ENCODE measurements at regions not wholly inside any gene's neighbourhood (a gene's known extent, or its start where the extent isn't known, plus 50 kb on each side); places are given as distances from the start of the nearest gene placed in this dataset.

DNA sequence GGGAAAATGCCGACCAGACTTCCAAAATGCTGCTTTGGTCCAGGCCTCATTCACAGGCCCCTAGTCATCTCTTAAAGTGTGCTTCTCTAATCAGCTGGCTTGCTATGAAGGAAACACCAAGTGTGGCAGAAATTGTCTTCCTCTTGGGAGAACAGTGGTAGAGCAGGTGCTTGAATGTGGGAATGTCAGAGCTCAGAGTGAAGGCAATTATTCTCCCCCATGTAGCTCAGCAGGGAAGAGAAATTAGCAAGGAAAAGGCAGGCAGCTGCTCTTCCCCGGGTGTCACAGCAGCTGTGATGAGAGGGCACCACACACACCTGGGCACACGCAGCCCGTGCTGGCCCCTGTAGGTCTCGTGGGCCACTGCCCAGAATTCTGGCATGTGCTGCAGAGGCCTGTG is 358.5 kb downstream of the WDR72 start:
- no peak for DNase-seq (ENCODE audit: low spot score)

DNA sequence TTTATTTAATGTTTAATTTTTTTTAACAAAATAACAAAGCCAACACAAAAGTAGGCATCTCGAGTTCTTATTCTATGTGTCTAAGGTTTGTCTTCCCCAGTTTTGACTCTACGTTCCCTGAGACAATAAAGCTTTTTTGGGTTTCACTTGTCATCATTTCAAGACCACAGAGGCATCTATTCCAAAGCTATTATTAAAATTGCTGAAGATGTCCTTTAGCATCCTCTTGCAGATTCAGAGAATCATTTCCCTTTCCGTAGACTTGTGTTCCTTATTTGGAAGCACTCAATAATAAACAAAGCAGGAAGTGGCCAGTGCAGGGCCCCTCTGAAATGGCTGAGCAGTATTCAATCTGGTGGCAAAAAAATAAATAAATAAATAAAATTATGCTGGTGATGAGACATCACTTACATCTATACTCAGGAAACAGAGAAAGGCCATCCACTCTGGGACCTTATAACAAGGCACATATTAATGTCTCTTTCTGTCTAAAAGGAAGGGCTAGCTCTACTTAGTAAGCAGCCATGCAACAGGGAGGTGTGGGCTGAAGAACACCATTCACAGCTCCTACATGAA is 362.3 kb downstream of the WDR72 start:
- DNase-seq (ENCODE audit: low spot score): no peak

DNA sequence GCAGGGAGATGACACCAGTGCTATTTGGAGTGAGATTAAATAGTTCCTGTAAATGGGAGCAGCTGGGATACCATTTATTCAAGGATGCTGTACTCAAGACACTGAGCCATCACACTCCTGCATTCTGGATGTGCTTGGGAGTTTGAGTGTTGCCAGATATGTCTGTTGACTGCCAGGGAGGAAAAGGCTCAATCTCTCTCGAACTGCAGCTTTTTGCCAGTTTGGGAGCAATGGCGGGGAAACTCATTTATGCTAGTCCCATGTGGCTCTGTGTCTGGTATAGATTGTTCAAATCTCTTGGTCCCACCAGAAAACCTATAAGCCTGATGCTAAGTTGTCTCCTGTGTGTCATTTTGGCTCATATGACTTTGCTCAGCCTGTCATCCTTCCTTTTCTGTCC is 363.6 kb downstream of the WDR72 start:
- no peak for DNase-seq (ENCODE audit: low spot score)

DNA sequence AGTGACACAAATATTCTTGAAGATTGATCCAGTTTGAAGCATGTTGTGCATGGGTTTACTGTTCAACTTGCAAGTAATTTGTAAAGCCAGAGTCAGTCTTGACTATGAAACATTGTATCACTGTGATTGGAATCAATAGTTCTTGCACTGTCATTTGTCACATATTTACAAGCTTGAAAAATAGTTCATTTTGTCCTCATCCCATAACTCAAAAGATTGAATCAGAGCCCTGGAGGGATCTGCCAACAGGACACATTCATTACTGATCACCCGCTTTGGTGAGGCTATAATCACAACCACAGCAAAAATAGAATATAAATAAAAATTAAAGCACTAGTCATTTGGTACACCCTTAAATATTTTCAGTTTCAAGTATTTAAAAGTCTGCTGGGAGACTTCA is 368.9 kb downstream of the WDR72 start:
- no peak for DNase-seq (ENCODE audit: low spot score)

DNA sequence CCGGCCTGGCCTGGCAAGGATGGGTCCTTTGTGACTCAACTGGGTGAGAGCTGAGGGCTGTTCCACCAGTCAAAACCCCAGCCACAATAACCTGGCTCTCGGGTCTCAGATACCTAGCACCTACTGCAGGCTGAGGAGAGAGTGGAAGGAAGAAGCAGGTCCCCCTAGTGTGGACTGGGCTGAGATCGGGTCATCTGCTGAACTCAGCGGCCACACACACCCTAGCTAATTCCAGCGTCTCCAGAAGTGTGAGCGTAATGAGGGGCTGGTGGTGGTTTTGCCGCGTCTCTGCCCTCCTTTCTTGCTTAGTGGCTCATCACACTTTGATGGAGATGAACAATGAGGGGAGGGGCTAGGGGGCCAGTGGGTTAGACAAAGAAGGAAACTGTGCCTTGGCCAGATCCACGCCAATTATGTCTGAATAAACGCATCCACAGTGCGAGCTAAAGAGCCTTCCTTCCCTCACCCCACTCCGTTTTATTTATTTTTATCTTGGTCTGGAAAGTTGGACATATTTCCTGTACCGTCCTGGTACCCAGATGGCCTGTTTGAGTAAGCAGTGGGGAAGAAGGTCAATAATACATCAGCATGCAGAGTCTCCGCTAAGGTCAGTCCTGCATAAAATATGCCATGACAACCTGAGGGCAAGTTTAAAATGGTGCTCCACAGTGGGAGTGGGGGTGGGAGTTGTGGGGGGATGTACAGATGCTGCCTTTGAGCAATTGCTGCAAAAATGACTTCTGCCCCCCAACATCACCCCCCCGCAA is 370.0 kb downstream of the WDR72 start:
- no peak for DNase-seq (ENCODE audit: low spot score)

DNA sequence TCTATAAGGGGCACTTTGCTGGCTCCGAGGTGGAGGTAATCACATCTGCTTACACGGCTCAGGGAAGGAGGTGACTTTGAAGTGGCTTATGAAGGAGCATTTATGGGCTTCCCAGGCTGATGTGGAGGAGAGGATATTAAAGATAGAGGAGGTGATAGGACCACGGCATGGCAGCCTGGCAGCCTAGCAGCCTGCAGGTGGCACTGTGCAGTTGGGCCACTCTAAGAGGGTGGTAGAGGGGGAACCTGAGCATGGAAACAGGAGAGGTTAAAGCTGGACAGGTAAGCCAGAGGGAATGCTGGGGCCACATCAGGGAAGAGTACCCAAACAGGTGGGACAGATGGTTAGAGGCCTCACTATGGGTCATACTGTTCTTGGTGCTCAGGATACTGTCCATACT is 375.0 kb downstream of the WDR72 start:
- DNase-seq (ENCODE audit: low spot score): no peak

DNA sequence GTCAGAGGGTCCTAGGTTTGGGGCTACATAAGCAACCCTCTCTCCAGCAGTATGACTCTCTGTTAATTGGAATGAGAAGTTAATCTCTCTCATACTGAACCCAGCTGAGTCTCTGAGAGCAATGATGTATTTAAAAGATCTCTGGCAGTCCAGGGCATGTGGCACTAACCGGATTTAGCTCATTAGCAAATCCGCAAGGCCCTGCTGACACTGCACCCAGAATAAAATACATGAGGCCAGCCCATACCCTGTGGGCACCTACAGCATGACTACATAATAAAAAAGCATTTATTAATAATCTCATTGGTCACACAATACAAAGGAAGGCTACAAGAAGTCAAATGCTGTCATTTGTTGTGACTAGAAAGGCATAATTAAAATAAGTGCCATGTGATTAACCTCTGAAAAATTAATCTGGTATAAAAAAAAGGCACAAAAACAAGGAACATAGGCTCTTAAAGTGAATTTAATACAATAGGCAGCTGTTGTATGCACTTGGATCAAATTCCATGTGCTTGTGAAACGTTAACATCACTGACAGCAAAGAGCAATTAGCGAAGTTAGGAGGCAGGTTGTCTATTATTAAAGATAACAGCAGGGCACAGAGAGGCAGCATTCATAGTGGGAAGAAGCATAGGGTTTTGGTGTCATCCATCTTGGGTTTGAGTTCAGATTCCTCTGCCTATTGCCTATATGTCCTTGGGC is 381.2 kb downstream of the WDR72 start:
- no peak for DNase-seq (ENCODE audit: low spot score)

DNA sequence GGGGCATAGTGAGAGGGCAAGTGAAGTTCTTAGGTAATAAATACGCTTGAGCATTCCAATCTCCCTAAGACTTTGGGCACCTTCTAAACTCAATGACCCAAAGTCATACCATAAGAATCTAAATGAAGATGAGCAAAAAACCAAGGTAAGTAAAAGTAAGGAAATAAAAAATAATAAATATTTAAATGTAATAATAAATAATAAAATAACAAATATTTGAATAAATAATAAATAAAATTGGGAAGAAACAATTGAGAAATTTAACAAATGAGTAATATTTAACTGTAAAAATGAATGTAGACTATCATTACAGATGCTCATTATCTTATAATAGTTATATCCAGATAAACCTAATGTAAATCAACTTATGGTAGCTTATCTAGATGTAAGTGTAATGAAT is 391.7 kb downstream of the WDR72 start:
- no peak for DNase-seq (ENCODE audit: low spot score)

DNA sequence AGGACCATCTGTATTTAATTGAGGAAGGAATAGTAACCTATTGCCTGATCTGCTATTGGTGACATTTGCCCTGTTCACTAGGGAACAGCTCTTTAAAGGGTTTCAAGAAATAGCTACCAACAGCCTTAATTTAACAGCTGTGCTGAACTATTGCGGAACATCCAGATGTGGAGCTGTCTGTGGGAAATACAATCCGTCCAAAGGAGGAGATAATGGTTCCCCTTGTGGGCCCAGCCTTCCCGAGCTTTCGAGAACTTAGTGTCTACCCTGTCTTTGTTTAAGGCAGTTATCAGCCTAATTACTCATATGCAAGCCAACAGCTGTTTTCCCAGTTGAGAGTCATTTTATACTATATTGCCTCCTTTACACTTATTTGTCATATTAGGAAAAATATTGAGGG is 398.6 kb downstream of the WDR72 start:
- no peak for DNase-seq (ENCODE audit: low spot score)

DNA sequence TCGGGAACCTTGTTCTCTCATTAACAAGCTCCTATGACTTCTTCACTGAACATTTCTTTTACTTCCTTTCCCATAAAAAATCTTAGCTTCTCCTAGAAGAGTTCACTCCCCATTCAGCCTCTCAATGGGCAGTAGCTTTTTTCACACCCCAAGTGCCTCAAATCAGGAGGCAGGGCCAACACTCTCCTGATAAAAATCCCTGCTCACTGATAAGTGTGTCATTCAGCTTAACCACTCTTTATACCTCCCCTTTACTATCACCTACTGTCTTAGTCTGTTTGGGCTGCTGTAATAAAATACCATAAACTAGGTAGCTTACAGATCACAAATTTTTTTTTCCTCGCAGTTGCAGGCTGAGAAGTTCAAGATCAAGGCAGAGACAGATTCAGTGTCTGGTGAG is 400.4 kb downstream of the WDR72 start:
- DNase-seq (ENCODE audit: low spot score): no peak

DNA sequence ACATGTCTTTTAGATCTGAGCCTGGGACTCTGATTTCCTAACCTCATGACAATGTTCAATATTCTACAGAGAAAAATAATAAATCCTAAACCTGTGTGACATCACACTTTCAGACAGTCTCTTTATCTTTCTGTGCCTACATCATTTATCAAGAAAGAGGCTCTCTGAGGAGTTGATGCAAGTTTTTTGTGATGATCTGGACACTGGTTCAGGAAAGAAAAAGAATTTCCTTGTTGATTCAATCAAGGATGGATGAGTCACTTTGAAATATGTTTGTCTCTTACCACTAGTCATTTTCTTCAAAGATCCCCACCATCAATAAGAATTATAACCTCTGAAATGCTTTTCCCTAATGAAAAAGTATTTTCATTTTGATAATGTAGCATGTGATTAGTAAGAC is 404.6 kb downstream of the WDR72 start:
- DNase-seq (ENCODE audit: low spot score): no peak

DNA sequence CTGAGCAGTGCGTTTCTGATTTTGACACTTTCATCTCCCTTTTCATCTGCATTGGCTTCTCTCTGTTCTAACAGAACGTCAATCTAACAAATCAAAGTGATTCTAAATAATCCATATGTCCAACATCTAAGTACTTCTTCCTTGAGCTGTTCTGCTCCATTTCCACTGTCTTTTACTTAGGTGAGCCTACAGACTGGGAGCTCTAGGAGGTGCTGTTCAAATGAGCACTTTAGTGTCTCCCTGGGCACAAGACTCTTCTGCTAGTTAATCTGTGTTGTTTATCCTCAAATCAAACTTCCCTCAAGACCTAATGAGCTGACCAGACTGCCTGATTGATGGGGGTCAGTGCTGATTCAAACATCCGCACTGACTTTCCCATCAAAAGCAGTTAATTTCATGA is 408.1 kb downstream of the WDR72 start:
- no peak for DNase-seq (ENCODE audit: low spot score)

DNA sequence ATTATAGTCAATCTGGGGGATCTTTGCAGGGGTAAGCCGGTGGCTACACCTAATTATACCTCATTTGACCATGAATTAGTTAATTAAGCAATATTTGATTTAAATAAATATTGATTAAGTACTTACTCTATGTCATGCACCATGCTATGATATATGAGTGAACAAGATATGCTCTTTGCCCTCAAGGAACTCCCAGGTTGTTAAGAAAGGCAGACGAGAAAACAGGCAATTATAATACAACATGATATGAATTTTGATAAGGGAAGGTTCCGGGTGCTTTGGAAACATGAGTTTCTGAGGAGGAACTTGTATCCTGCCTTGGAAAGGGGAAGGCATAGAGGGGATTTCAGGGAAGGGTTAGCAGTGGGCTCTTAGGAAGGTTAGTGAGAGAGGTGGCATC is 412.9 kb downstream of the WDR72 start:
- no peak for DNase-seq (ENCODE audit: low spot score)

DNA sequence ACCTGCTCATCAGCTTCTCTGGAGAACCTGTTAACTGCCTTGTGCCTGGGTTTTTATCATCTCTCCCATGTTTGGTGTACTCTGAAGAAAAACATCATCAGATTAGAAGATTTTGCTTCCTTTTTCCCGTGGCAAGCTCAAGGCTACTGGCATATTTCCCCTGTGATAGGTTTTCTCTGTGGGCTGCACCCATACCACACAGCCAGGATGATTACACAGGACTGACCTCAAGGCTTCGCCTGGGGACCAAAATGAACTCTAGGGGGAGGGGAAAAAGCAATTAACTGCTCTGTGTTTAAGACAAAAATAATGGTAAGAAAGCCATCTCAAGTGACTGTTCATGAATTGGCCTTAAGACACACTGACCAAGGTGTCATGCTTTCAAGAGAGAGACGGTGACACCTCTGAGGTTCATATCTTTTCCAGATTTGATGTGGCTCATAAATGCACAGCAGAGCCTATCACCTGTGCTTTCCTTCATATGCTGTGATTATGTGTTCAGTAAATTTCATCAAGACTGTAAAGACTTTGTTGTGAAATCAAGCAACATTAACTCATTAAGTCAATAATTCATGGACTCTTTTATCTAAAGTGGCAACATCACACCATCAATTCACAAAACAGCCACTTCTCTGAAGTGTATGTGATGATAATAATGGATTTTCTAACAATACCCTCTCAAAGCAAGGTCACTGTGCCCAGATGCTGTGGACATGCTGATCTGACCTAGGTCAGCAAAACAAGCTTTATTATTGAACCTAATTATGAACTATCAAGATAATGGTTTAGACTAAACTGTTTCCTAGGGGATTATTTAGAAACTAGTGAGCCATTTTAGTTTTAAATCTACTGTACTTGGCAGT is 427.9 kb downstream of the WDR72 start:
- no peak for DNase-seq (ENCODE audit: low spot score)

DNA sequence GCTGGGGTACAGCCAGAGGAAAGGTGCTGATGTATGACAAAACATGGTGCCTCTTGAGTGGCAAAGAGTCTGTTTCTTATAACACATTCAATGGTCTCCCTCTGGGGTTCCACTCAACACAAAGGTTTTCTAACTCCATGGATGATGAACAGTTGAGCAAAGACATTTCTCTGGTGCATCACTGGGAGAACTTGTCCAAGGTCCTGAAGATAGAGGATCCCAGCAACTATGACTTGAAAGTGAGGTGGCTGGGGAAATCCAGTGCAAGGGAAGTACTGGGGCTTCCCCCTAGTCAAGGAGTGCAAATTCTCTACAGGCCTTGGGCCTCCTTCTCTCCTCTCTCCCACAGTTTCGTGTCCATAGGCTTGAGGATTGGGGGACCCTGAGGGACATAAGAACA is 431.1 kb downstream of the WDR72 start:
- no peak for DNase-seq (ENCODE audit: low spot score)

DNA sequence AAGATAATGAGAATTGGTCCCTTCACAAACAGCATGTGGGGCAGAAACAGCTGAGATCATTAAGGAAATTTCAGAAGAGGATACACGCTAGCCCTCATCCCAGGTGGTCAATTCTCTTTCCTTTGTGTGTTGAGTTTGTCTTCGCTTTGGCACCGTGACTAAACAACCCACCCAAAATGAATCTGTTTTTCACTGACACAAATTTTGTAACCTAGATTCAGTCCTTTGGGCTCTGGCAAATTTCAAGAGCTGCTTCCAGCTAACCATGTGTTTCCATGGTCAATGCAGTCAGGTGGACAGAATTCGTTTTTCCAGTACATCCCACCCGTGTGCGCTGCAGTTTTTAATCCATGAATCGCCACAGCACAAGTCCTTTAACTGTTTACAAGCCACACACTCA is 435.4 kb downstream of the WDR72 start:
- DNase-seq (ENCODE audit: low spot score): no peak

DNA sequence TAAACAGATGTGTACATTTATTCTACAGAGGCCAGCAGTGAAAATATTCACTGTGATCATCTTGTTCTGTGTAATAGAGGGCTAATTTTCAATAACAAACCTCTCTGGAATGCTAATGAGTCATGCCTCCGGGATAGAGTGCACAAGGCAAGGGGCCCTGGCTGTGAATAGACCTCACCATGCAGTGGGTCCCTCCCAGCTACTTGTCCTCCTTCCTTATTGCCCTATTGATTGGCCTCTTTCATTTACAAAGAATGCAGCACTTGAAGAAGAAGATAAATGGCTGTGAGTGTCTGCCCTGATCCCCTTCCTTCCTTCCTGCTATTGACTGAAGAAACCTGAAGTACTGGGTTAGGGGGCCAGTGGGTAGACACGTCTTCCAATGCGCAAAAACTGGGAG is 436.3 kb downstream of the WDR72 start:
- no peak for DNase-seq (ENCODE audit: low spot score)

DNA sequence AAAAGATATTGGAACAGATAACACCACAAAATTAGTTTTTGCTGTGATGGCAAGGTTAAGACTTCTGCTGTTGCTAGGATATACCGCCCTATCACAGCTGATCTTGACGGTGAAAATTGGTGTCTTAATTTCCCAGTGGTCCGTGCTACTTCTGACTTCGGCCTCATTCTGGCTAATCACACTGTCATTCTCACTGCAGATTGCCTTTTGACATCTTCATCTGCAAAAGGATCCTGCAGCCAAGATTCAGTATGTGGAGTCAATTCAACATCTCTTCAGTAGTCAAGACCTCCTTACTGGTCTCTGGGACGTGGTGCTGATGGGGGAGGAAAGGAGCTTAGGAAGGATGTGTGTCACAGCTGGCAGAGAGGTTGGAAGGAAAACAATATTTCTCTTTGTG is 438.6 kb downstream of the WDR72 start:
- no peak for DNase-seq (ENCODE audit: low spot score)

DNA sequence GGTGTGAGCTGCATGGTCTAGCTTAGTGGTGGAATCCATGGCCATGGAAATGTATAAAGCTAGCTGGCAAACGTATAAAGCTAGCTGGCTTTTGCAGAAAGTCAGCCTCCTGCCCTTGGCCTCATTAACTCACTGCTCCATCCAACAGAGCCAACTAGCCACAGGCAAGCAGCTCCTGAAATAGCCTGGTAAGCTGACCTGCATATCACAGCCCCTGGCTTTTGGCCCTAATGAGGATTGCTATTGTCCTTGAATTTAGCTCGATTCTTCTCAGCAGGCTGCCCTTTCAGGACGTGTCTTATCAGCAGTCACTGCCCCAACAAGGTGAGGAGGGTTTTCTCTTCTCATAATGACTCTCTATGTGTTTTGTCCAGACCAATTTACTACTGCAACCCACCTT is 446.8 kb downstream of the WDR72 start:
- DNase-seq (ENCODE audit: low spot score): no peak

DNA sequence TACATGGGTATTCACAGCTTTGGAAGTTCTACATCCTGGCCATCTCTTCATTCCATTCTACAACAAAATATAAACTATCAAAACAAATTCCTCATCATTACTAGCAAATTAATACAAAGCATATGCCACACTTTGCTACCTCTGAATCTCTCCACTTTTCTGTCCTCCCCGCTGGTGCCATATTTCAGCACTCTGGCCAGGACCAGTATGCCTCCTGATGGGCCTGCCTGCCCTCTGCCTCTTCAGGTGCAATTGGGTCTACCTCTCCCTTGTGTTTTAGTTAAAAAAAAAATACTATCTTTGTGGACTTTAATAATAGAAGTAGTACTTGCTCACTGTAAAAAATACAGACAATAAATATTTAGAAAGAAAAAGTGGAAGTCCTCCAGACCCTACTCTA is 448.8 kb downstream of the WDR72 start:
- no peak for DNase-seq (ENCODE audit: low spot score)

DNA sequence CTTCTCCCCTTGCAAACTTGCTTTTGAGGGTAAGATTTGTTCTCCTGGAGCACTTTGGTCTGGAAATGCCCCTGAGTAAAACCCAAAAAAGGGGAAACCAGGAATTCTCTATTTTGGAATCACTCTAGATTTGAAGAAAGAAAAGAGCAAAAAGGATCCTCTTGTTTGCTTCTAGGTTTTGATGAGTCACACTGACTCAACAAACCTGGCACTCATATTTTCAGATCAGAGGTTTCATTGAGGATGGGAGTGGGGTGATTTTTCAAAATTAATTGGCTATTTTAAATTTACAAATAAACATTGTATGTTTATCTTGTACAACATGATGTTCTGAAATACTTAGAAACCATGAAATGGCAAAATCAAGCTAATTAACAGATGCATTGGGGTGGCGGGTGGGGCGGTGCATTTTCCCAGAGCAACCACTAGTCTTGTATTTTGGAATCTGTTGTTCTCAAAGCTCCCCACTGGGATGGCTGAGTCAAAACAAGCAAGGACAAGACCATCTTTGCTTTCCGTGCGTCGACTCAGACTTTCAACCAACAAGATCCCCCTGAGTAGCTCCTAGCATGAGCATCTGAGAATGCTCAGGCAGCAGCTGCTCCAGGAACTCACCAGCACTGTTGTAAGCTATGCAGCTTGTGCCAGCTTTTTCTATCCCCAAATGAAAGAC is 451.4 kb downstream of the WDR72 start:
- no peak for DNase-seq (ENCODE audit: low spot score)

DNA sequence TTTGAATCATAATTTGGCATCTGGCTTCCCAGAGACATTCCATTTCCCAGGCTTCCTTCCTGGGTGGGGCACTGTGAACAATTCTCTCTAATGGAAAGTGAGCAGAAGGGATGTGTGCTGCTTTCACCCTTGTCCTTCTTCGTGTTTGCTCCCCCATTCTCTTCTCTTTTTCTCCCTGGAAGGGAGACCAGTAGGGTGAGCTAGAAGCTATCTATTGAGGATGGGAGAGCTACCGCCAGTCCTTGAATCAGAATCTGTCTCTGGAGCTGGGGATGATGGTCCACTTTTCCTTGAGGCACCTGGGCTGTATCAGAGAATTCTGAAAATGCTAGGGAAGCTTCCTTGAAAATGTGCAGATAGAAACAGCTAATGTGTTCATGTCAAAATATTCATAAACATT is 453.9 kb downstream of the WDR72 start:
- DNase-seq (ENCODE audit: low spot score): no peak

All from LoVo (cell line).